Type B pancreatic cell (in vitro differentiated cells): ENCODE measurements at regions not wholly inside any gene's neighbourhood (a gene's known extent, or its start where the extent isn't known, plus 50 kb on each side); places are given as distances from the start of the nearest gene placed in this dataset.

ENCODE experiments used
- DNase-seq: peaks from one replicate; pipeline ENCODE4 v3.0.0; 2021; ENCODE audit warnings: mixed read lengths; ENCODE audit not compliant: unreplicated experiment; ENCODE audit errors: extremely low spot score
- H3K27ac Mint-ChIP-seq: 2 replicates; pipeline ENCODE4 v1.8.0; 2021; ENCODE audit warnings: mild to moderate bottlenecking, mixed read lengths
- H3K27me3 Mint-ChIP-seq: 2 replicates; pipeline ENCODE4 v1.8.0; 2021; ENCODE audit warnings: mixed read lengths
- H3K36me3 Mint-ChIP-seq: 2 replicates; pipeline ENCODE4 v1.8.0; 2021; ENCODE audit warnings: mixed read lengths
- H3K4me1 Mint-ChIP-seq: one replicate; pipeline ENCODE4 v1.8.0; 2021; ENCODE audit warnings: mixed read lengths; ENCODE audit not compliant: unreplicated experiment
- H3K4me3 Mint-ChIP-seq: 2 replicates; pipeline ENCODE4 v1.8.0; 2021; ENCODE audit warnings: mild to moderate bottlenecking, mixed read lengths
- H3K9me3 Mint-ChIP-seq: 2 replicates; pipeline ENCODE4 v1.8.0; 2021; ENCODE audit warnings: mixed read lengths
- CTCF ChIP-seq: fragments of 200-600 bp; sonication (generic); conservative IDR thresholded peaks from 2 replicates; pipeline ENCODE4 v1.5.0; 2021; ENCODE audit warnings: antibody characterized with exemption, mild to moderate bottlenecking

GRCh38 chr14:61602003-61602732 lies 93.1 kb upstream of the HIF1A start:
- H3K27ac Mint-ChIP-seq = peak overlapping the region; percentile 52
- peak overlapping the region; percentile 53 for H3K4me3 Mint-ChIP-seq
- peaks cover 22% of the 10 kb centered on the region for H3K4me1 Mint-ChIP-seq
- no peak for DNase-seq
- no peaks in the 10 kb centered on the region for H3K27me3 Mint-ChIP-seq
- H3K36me3 Mint-ChIP-seq = no peaks in the 10 kb centered on the region
- H3K9me3 Mint-ChIP-seq = no peaks in the 10 kb centered on the region
- no peak for TF ChIP-seq CTCF

GRCh38 chr14:61602733-61603077 lies 92.6 kb upstream of the HIF1A start:
- Mint-ChIP-seq H3K27ac (peak overlapping the region; percentile 52), H3K9me3 (no peaks in the 10 kb centered on the region), H3K27me3 (no peaks in the 10 kb centered on the region), H3K4me1 (peaks cover 25% of the 10 kb centered on the region), H3K4me3 (peak overlapping the region; percentile 53), H3K36me3 (no peaks in the 10 kb centered on the region)
- no peak for DNase-seq
- no peak for TF ChIP-seq CTCF

- no peaks in the 10 kb centered on the region for H3K9me3 Mint-ChIP-seq
- H3K4me1 Mint-ChIP-seq = peaks cover 35% of the 10 kb centered on the region
- no peak for TF ChIP-seq CTCF
- no peak overlapping the region for H3K27ac Mint-ChIP-seq
- H3K36me3 Mint-ChIP-seq = no peaks in the 10 kb centered on the region
- DNase-seq = no peak
- H3K4me3 Mint-ChIP-seq = no peak overlapping the region
- no peaks in the 10 kb centered on the region for H3K27me3 Mint-ChIP-seq
Observed at GRCh38 chr14:61603736-61604135, 91.6 kb upstream of the HIF1A start.

- no peak overlapping the region for H3K4me3 Mint-ChIP-seq
Observed at GRCh38 chr14:61607570-61608244, 87.6 kb upstream of the HIF1A start.

More at GRCh38 chr14:61607570-61608244, 87.6 kb upstream of the HIF1A start:
- no peak overlapping the region for H3K27ac Mint-ChIP-seq
- no peaks in the 10 kb centered on the region for H3K9me3 Mint-ChIP-seq
- no peaks in the 10 kb centered on the region for H3K36me3 Mint-ChIP-seq
- no peak for TF ChIP-seq CTCF
- no peaks in the 10 kb centered on the region for H3K27me3 Mint-ChIP-seq
- DNase-seq = no peak
- H3K4me1 Mint-ChIP-seq = peaks cover 40% of the 10 kb centered on the region
